NOMO-1 treated with dmso at 0.1 percent for 144 hours (cell line): ENCODE measurements at regions not wholly inside any gene's neighbourhood (a gene's known extent, or its start where the extent isn't known, plus 50 kb on each side); places are given as distances from the start of the nearest gene placed in this dataset.

ENCODE experiments used
- DNase-seq: peaks from one replicate; lab custom pipeline; 2025; ENCODE audit not compliant: unreplicated experiment; lab: John Stamatoyannopoulos, UW

GRCh38 chr3:19725000-19725399 lies 209.0 kb downstream of the EFHB start:
- no peak for DNase-seq

GRCh38 chr3:19717736-19718135 lies 216.3 kb downstream of the EFHB start:
- DNase-seq: no peak

GRCh38 chr3:19711160-19711782 lies 222.7 kb downstream of the EFHB start:
- DNase-seq: no peak

- DNase-seq: no peak
Observed at GRCh38 chr3:19702416-19703078, 231.5 kb downstream of the EFHB start.

GRCh38 chr3:19688767-19689166 lies 245.2 kb downstream of the EFHB start:
- DNase-seq: no peak

- DNase-seq: no peak
Observed at GRCh38 chr3:19668163-19668562, 265.9 kb downstream of the EFHB start.

GRCh38 chr3:19662486-19662885 lies 271.5 kb downstream of the EFHB start:
- DNase-seq: no peak

- no peak for DNase-seq
Observed at GRCh38 chr3:19652336-19652735, 281.7 kb downstream of the EFHB start.

- DNase-seq: no peak
Observed at GRCh38 chr3:19645093-19645492, 288.9 kb downstream of the EFHB start.

GRCh38 chr3:19644405-19644804 lies 289.6 kb downstream of the EFHB start:
- peak; percentile 13 for DNase-seq

GRCh38 chr3:19641408-19641807 lies 292.6 kb downstream of the EFHB start:
- DNase-seq: no peak

- DNase-seq: no peak
Observed at GRCh38 chr3:19632099-19633074, 301.6 kb downstream of the EFHB start.

- DNase-seq: no peak
Observed at GRCh38 chr3:19598870-19599269, 335.1 kb downstream of the EFHB start.

- DNase-seq: no peak
Observed at GRCh38 chr3:19596408-19596807, 337.6 kb downstream of the EFHB start.

GRCh38 chr3:19595884-19596283 lies 338.1 kb downstream of the EFHB start:
- no peak for DNase-seq
